AG04450 (cell line): ENCODE measurements at regions not wholly inside any gene's neighbourhood (a gene's known extent, or its start where the extent isn't known, plus 50 kb on each side); places are given as distances from the start of the nearest gene placed in this dataset.

Experiments used
- CTCF ChIA-PET: fragments of 300-600, 350-600 bp; formaldehyde crosslinking; extraction: SDS; loops from one replicate; lab custom pipeline; 2022; ENCODE audit warnings: antibody characterized with exemption, inconsistent platforms; lab: Charles Lee
- POLR2A ChIA-PET: fragments of 350-600 bp; formaldehyde crosslinking; extraction: SDS; loops from one replicate; lab custom pipeline; 2021; ENCODE audit warnings: antibody characterized with exemption, inconsistent platforms; lab: Yijun Ruan, JAX
- DNase-seq: peaks from one replicate; pipeline ENCODE4 v3.0.0-alpha.2; 2011; ENCODE audit warnings: low read depth, low spot score
- H3K27ac ChIP-seq: one replicate; pipeline ENCODE4 v1.5.1; 2012; ENCODE audit warnings: low read depth, low read length, control low read depth
- H3K27me3 ChIP-seq: one replicate; pipeline ENCODE4 v1.6.0; 2012; ENCODE audit warnings: low read length; ENCODE audit not compliant: control insufficient read depth, insufficient read depth
- H3K4me3 ChIP-seq: 2 replicates; pipeline ENCODE4 v1.5.1; 2011; ENCODE audit warnings: mild to moderate bottlenecking, low read depth, low read length, control low read depth
- H3K9me3 ChIP-seq: 2 replicates; pipeline ENCODE4 v1.5.1; 2012; ENCODE audit warnings: low read length; ENCODE audit not compliant: control insufficient read depth, insufficient read depth
- CTCF ChIP-seq: IDR thresholded peaks from 2 replicates; pipeline ENCODE4 v1.5.1; 2011; ENCODE audit warnings: low read depth, low read length, control low read depth, inconsistent platforms

- Histone ChIP-seq H3K9me3 (no peaks in the 10 kb centered on the region), H3K4me3 (no peak overlapping the region), H3K27me3 (no peaks in the 10 kb centered on the region), H3K27ac (no peak overlapping the region)
- CTCF ChIA-PET: no interaction called here
- DNase-seq: no peak
- TF ChIP-seq CTCF: no peak
- POLR2A ChIA-PET: no interaction called here
Measured at GRCh38 chr10:62669341-62669740, 135.2 kb upstream of the ADO start.

GRCh38 chr10:62671104-62671503 is 133.4 kb upstream of the ADO start:
- Histone ChIP-seq H3K4me3 (no peak overlapping the region), H3K27me3 (no peaks in the 10 kb centered on the region), H3K27ac (no peak overlapping the region), H3K9me3 (no peaks in the 10 kb centered on the region)
- no peak for TF ChIP-seq CTCF
- CTCF ChIA-PET: no interaction called here
- POLR2A ChIA-PET: no interaction called here
- no peak for DNase-seq

- Histone ChIP-seq H3K27ac (no peak overlapping the region), H3K27me3 (no peaks in the 10 kb centered on the region), H3K9me3 (no peaks in the 10 kb centered on the region), H3K4me3 (no peak overlapping the region)
- DNase-seq: no peak
- TF ChIP-seq CTCF: 0 out of 2 replicates have a peak, but pooled peaks have one; percentile 7
- POLR2A ChIA-PET: no interaction called here
- CTCF ChIA-PET: interaction anchor here (0.6 kb wide), 1 partner anchor 377 kb away, joined by 4 read pairs; no protein-coding TSS in a partner anchor
Measured at GRCh38 chr10:62681211-62681940, 123.1 kb upstream of the ADO start.

- no peak overlapping the region for H3K4me3 ChIP-seq
- TF ChIP-seq CTCF: no peak
- no peak for DNase-seq
- ChIA-PET POLR2A (interaction anchor here (0.6 kb wide), 1 partner anchor 332 kb away, joined by 3 read pairs; no protein-coding TSS in a partner anchor), CTCF (no interaction called here)
- H3K9me3 ChIP-seq: no peaks in the 10 kb centered on the region
- no peaks in the 10 kb centered on the region for H3K27me3 ChIP-seq
- H3K27ac ChIP-seq: no peak overlapping the region
Measured at GRCh38 chr10:62684911-62685310, 119.6 kb upstream of the ADO start.

GRCh38 chr10:62687230-62687748 is 117.2 kb upstream of the ADO start:
- Histone ChIP-seq H3K9me3 (no peaks in the 10 kb centered on the region), H3K27ac (no peak overlapping the region), H3K27me3 (no peaks in the 10 kb centered on the region), H3K4me3 (no peak overlapping the region)
- POLR2A ChIA-PET: no interaction called here
- CTCF ChIA-PET: no interaction called here
- no peak for DNase-seq
- TF ChIP-seq CTCF: no peak
